ENCODE measurements at regions not wholly inside any gene's neighbourhood (a gene's known extent, or its start where the extent isn't known, plus 50 kb on each side); places are given as distances from the start of the nearest gene placed in this dataset.

- no peak overlapping the region for H3K4me3 ChIP-seq
- no peaks in the 10 kb centered on the region for H3K27me3 ChIP-seq
- DNase-seq (ENCODE audit: low spot score in 2 of 2) = no peak
- H3K9me3 ChIP-seq = no peaks in the 10 kb centered on the region
- intact Hi-C loops (cut with DNase I; ENCODE audit: low total_unique reads) = no loop called here
- no peak overlapping the region for H3K27ac ChIP-seq
- H3K4me1 ChIP-seq = no peaks in the 10 kb centered on the region
- TF ChIP-seq POLR2A (IDR thresholded peaks at IDR 0.05) (no peak), POLR2AphosphoS5 (IDR thresholded peaks at IDR 0.05) (no peak), CTCF (IDR thresholded peaks at IDR 0.05) (no peak)
- no peaks in the 10 kb centered on the region for H3K36me3 ChIP-seq
Measured at GRCh38 chr1:214918745-214919144, 163.8 kb upstream of the KCNK2 start.

- H3K4me3 ChIP-seq = no peak overlapping the region
- TF ChIP-seq POLR2A (IDR thresholded peaks at IDR 0.05) (no peak), POLR2AphosphoS5 (IDR thresholded peaks at IDR 0.05) (no peak), CTCF (IDR thresholded peaks at IDR 0.05) (no peak)
- no peak for DNase-seq (ENCODE audit: low spot score in 2 of 2)
Measured at GRCh38 chr1:214920337-214920736, 162.2 kb upstream of the KCNK2 start.

GRCh38 chr1:214923278-214923915 lies 159.1 kb upstream of the KCNK2 start:
- H3K4me3 ChIP-seq = no peak overlapping the region
- H3K27me3 ChIP-seq = no peaks in the 10 kb centered on the region
- TF ChIP-seq POLR2AphosphoS5 (IDR thresholded peaks at IDR 0.05) (no peak), CTCF (IDR thresholded peaks at IDR 0.05) (no peak), POLR2A (IDR thresholded peaks at IDR 0.05) (no peak)
- no peaks in the 10 kb centered on the region for H3K36me3 ChIP-seq
- DNase-seq (ENCODE audit: low spot score in 2 of 2) = no peak
- no peaks in the 10 kb centered on the region for H3K9me3 ChIP-seq
- H3K4me1 ChIP-seq = no peaks in the 10 kb centered on the region
- no peak overlapping the region for H3K27ac ChIP-seq
- intact Hi-C loops (cut with DNase I; ENCODE audit: low total_unique reads) = no loop called here

More at GRCh38 chr1:214920337-214920736, 162.2 kb upstream of the KCNK2 start:
- Histone ChIP-seq H3K4me1 (no peaks in the 10 kb centered on the region), H3K36me3 (no peaks in the 10 kb centered on the region), H3K27me3 (no peaks in the 10 kb centered on the region), H3K9me3 (no peaks in the 10 kb centered on the region), H3K27ac (no peak overlapping the region)
- intact Hi-C loops (cut with DNase I; ENCODE audit: low total_unique reads) = no loop called here

GRCh38 chr1:214927796-214928195 lies 154.7 kb upstream of the KCNK2 start:
- TF ChIP-seq POLR2AphosphoS5 (IDR thresholded peaks at IDR 0.05) (no peak), POLR2A (IDR thresholded peaks at IDR 0.05) (no peak), CTCF (IDR thresholded peaks at IDR 0.05) (no peak)
- intact Hi-C loops (cut with DNase I; ENCODE audit: low total_unique reads) = no loop called here
- Histone ChIP-seq H3K9me3 (no peaks in the 10 kb centered on the region), H3K36me3 (no peaks in the 10 kb centered on the region), H3K4me3 (no peak overlapping the region), H3K27me3 (no peaks in the 10 kb centered on the region), H3K4me1 (no peaks in the 10 kb centered on the region), H3K27ac (no peak overlapping the region)
- no peak for DNase-seq (ENCODE audit: low spot score in 2 of 2)

GRCh38 chr1:214928574-214928973 lies 154.0 kb upstream of the KCNK2 start:
- H3K4me1 ChIP-seq = no peaks in the 10 kb centered on the region
- H3K27me3 ChIP-seq = no peaks in the 10 kb centered on the region
- no peak overlapping the region for H3K4me3 ChIP-seq
- intact Hi-C loops (cut with DNase I; ENCODE audit: low total_unique reads) = no loop called here
- DNase-seq (ENCODE audit: low spot score in 2 of 2) = no peak
- TF ChIP-seq POLR2AphosphoS5 (IDR thresholded peaks at IDR 0.05) (no peak), CTCF (IDR thresholded peaks at IDR 0.05) (no peak), POLR2A (IDR thresholded peaks at IDR 0.05) (no peak)
- no peak overlapping the region for H3K27ac ChIP-seq
- H3K9me3 ChIP-seq = no peaks in the 10 kb centered on the region
- H3K36me3 ChIP-seq = no peaks in the 10 kb centered on the region

All from breast epithelium (tissue), 4 donors.